PFSK-1 (cell line): ENCODE measurements at regions not wholly inside any gene's neighbourhood (a gene's known extent, or its start where the extent isn't known, plus 50 kb on each side); places are given as distances from the start of the nearest gene placed in this dataset.

Source experiments
- FOXP2 ChIP-seq: optimal IDR thresholded peaks from 2 replicates; pipeline ENCODE3; 2011; ENCODE audit warnings: borderline replicate concordance, control low read depth, inconsistent platforms; ENCODE audit not compliant: insufficient read depth; ENCODE audit errors: extremely low read length, extremely low read depth
- POLR2AphosphoS5 ChIP-seq: IDR thresholded peaks from 2 replicates; pipeline ENCODE4 v1.6.1; 2012; ENCODE audit warnings: low read depth, mild to moderate bottlenecking, control low read depth, low read length, moderate library complexity
- REST ChIP-seq, 2 experiments: IDR thresholded peaks; 2 replicates each; pipeline versions ENCODE4 v1.6.1 to v1.8.0; 2011 to 2012; ENCODE audit warnings: low read depth in 2 of 2, low read length in 2 of 2, control low read depth in 1 of 2, inconsistent platforms in 1 of 2, mild to moderate bottlenecking in 1 of 2, moderate library complexity in 1 of 2; ENCODE audit not compliant: insufficient read depth in 1 of 2
- SIN3A ChIP-seq: IDR thresholded peaks from 2 replicates; pipeline ENCODE4 v1.6.1; 2012; ENCODE audit warnings: mild to moderate bottlenecking, low read length, moderate library complexity, borderline replicate concordance; ENCODE audit not compliant: insufficient read depth
- TAF1 ChIP-seq: IDR thresholded peaks from 2 replicates; pipeline ENCODE4 v1.6.1; 2012; ENCODE audit warnings: low read length, control low read depth, borderline replicate concordance; ENCODE audit not compliant: insufficient read depth

GRCh38 chr6:16821834-16822264 lies 60.6 kb upstream of the ATXN1 start:
- TF ChIP-seq REST (IDR thresholded peaks at IDR 0.05; ENCODE audit: insufficient read depth in 1 of 2, low read depth in 2 of 2, low read length in 2 of 2) (no peak), SIN3A (no peak), POLR2AphosphoS5 (no peak), TAF1 (no peak), FOXP2 (no peak)
